ENCODE measurements at regions not wholly inside any gene's neighbourhood (a gene's known extent, or its start where the extent isn't known, plus 50 kb on each side); places are given as distances from the start of the nearest gene placed in this dataset.
A peak's percentile ranks its signal among the peaks of the same experiment; 100 is the strongest.

DNA sequence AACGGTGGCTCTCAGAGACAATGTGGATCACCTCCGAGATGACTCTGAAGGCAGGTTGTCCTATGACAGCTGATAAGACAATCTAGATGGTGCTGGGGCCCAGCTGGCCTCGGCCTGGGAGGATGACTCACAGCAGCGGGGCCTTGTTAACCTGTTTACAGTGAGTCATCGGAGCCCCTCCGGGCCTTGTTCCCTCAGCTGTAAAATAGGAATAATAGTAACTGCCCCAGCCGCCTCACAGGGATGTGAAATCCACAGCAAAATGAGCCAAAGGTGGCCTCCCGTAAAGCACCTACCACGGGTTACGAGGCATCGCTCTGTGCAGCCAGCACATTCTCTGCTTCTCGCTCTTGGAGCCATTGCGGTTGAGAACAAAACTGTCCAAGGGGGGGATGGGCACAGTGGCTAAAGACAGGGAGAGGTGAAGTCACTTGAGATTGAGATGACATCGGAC is 88.6 kb upstream of the RASGRF1 start (continued):
- TF ChIP-seq, protein P1, sequence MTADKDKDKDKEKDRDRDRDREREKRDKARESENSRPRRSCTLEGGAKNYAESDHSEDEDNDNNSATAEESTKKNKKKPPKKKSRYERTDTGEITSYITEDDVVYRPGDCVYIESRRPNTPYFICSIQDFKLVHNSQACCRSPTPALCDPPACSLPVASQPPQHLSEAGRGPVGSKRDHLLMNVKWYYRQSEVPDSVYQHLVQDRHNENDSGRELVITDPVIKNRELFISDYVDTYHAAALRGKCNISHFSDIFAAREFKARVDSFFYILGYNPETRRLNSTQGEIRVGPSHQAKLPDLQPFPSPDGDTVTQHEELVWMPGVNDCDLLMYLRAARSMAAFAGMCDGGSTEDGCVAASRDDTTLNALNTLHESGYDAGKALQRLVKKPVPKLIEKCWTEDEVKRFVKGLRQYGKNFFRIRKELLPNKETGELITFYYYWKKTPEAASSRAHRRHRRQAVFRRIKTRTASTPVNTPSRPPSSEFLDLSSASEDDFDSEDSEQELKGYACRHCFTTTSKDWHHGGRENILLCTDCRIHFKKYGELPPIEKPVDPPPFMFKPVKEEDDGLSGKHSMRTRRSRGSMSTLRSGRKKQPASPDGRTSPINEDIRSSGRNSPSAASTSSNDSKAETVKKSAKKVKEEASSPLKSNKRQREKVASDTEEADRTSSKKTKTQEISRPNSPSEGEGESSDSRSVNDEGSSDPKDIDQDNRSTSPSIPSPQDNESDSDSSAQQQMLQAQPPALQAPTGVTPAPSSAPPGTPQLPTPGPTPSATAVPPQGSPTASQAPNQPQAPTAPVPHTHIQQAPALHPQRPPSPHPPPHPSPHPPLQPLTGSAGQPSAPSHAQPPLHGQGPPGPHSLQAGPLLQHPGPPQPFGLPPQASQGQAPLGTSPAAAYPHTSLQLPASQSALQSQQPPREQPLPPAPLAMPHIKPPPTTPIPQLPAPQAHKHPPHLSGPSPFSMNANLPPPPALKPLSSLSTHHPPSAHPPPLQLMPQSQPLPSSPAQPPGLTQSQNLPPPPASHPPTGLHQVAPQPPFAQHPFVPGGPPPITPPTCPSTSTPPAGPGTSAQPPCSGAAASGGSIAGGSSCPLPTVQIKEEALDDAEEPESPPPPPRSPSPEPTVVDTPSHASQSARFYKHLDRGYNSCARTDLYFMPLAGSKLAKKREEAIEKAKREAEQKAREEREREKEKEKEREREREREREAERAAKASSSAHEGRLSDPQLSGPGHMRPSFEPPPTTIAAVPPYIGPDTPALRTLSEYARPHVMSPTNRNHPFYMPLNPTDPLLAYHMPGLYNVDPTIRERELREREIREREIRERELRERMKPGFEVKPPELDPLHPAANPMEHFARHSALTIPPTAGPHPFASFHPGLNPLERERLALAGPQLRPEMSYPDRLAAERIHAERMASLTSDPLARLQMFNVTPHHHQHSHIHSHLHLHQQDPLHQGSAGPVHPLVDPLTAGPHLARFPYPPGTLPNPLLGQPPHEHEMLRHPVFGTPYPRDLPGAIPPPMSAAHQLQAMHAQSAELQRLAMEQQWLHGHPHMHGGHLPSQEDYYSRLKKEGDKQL (CRISPR knock-in tag; IDR thresholded peaks at IDR 0.05; ENCODE audit: borderline replicate concordance): no peak
- TF ChIP-seq, protein P2, sequence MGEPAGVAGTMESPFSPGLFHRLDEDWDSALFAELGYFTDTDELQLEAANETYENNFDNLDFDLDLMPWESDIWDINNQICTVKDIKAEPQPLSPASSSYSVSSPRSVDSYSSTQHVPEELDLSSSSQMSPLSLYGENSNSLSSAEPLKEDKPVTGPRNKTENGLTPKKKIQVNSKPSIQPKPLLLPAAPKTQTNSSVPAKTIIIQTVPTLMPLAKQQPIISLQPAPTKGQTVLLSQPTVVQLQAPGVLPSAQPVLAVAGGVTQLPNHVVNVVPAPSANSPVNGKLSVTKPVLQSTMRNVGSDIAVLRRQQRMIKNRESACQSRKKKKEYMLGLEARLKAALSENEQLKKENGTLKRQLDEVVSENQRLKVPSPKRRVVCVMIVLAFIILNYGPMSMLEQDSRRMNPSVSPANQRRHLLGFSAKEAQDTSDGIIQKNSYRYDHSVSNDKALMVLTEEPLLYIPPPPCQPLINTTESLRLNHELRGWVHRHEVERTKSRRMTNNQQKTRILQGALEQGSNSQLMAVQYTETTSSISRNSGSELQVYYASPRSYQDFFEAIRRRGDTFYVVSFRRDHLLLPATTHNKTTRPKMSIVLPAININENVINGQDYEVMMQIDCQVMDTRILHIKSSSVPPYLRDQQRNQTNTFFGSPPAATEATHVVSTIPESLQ (CRISPR knock-in tag; IDR thresholded peaks at IDR 0.05): no peak
- peak; percentile 74 for TF ChIP-seq MEIS2 (IDR thresholded peaks at IDR 0.05; ENCODE audit: partially characterized antibody)
- TF ChIP-seq CREB1 (IDR thresholded peaks at IDR 0.05): no peak
- no peak; the same call in 1 of the 2 replicates for TF ChIP-seq CREB1 (CRISPR knock-in tag; IDR thresholded peaks at IDR 0.05)
- TF ChIP-seq PHF20 (IDR thresholded peaks at IDR 0.05; ENCODE audit: partially characterized antibody): no peak
- no peak for TF ChIP-seq TARDBP (IDR thresholded peaks at IDR 0.05)
- TF ChIP-seq THAP7 (CRISPR knock-in tag; IDR thresholded peaks at IDR 0.05): no peak
- no peak for TF ChIP-seq SIN3B (IDR thresholded peaks at IDR 0.05; ENCODE audit: low read depth)
- TF ChIP-seq, protein P3, sequence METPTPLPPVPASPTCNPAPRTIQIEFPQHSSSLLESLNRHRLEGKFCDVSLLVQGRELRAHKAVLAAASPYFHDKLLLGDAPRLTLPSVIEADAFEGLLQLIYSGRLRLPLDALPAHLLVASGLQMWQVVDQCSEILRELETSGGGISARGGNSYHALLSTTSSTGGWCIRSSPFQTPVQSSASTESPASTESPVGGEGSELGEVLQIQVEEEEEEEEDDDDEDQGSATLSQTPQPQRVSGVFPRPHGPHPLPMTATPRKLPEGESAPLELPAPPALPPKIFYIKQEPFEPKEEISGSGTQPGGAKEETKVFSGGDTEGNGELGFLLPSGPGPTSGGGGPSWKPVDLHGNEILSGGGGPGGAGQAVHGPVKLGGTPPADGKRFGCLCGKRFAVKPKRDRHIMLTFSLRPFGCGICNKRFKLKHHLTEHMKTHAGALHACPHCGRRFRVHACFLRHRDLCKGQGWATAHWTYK (CRISPR knock-in tag; IDR thresholded peaks at IDR 0.05): no peak
- no peak for TF ChIP-seq SREBF1 (IDR thresholded peaks at IDR 0.05; ENCODE audit: borderline replicate concordance, low read depth, low read length)
- TF ChIP-seq CHD1 (IDR thresholded peaks at IDR 0.05; ENCODE audit: low read length): no peak
- TF ChIP-seq MTF1 (CRISPR knock-in tag; IDR thresholded peaks at IDR 0.05; ENCODE audit: borderline replicate concordance): no peak
- no peak for TF ChIP-seq SMAD3 (CRISPR knock-in tag; conservative IDR thresholded peaks at IDR 0.05)
- TF ChIP-seq ZNF24 (IDR thresholded peaks at IDR 0.05): no peak
- TF ChIP-seq ASH1L (IDR thresholded peaks at IDR 0.05; ENCODE audit: borderline replicate concordance, low read depth, partially characterized antibody): no peak
- TF ChIP-seq, protein P4, sequence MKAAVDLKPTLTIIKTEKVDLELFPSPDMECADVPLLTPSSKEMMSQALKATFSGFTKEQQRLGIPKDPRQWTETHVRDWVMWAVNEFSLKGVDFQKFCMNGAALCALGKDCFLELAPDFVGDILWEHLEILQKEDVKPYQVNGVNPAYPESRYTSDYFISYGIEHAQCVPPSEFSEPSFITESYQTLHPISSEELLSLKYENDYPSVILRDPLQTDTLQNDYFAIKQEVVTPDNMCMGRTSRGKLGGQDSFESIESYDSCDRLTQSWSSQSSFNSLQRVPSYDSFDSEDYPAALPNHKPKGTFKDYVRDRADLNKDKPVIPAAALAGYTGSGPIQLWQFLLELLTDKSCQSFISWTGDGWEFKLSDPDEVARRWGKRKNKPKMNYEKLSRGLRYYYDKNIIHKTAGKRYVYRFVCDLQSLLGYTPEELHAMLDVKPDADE (conservative IDR thresholded peaks at IDR 0.05; ENCODE audit: control insufficient read depth, low read depth, low read length): no peak
- no peak for TF ChIP-seq POLR2A (conservative IDR thresholded peaks at IDR 0.05)
- peak in 1 of 2 experiments; percentile 89; a peak in 2 of 4 replicates for TF ChIP-seq RCOR1 (IDR thresholded peaks at IDR 0.05; ENCODE audit: borderline replicate concordance in 1 of 2, low read depth in 2 of 2, low read length in 2 of 2)
- TF ChIP-seq ZNF717 (CRISPR knock-in tag; IDR thresholded peaks at IDR 0.05): no peak
